Panc1 (cell line): ENCODE measurements at regions not wholly inside any gene's neighbourhood (a gene's known extent, or its start where the extent isn't known, plus 50 kb on each side); places are given as distances from the start of the nearest gene placed in this dataset.

Experiments
- POLR2AphosphoS5 ChIP-seq: IDR thresholded peaks from 2 replicates; pipeline ENCODE4 v1.6.1; 2012; ENCODE audit warnings: mild to moderate bottlenecking, low read depth, low read length, moderate library complexity
- SIN3A ChIP-seq: IDR thresholded peaks from 2 replicates; pipeline ENCODE4 v1.6.1; 2012; ENCODE audit warnings: low read depth, mild to moderate bottlenecking, low read length, moderate library complexity, borderline replicate concordance; ENCODE audit not compliant: insufficient read depth
- TCF7L2 ChIP-seq: IDR thresholded peaks from 2 replicates; pipeline ENCODE4 v1.6.1; 2011; ENCODE audit warnings: mild to moderate bottlenecking, low read depth, low read length, inconsistent platforms
- TF ChIP-seq, protein P1 (sequence below): fragments of 450-650 bp; IDR thresholded peaks from 2 replicates; pipeline ENCODE4 v1.5.1; 2017; ENCODE audit warnings: mild to moderate bottlenecking
- TF ChIP-seq, protein P2 (sequence below), 2 experiments: IDR thresholded peaks; 2 replicates each; pipeline ENCODE4 v1.6.1; 2011 to 2012; ENCODE audit warnings: low read depth in 2 of 2, control low read depth in 1 of 2, low read length in 1 of 2, mild to moderate bottlenecking in 1 of 2, moderate library complexity in 1 of 2; ENCODE audit not compliant: insufficient read depth in 1 of 2

DNA sequence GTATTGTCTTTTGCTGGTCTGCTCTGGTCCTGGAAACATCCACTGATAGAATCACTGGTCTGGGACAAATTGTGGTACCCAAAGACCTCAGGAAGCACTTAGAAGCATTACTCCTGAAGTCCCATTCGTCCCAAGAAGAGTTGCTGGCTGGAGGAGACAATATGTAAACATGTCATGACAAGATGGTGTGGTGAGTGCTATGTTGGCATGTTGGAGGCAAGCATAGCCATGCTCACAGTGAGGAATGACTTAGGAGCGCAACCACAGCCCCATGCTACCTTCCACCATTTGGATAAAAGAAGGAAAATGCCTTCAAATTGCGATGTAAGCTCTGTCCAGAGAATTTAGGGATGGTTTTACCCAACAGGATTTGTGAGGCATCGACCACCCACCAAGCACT is 115.8 kb upstream of the STC2 start:
- TF ChIP-seq, protein P1, sequence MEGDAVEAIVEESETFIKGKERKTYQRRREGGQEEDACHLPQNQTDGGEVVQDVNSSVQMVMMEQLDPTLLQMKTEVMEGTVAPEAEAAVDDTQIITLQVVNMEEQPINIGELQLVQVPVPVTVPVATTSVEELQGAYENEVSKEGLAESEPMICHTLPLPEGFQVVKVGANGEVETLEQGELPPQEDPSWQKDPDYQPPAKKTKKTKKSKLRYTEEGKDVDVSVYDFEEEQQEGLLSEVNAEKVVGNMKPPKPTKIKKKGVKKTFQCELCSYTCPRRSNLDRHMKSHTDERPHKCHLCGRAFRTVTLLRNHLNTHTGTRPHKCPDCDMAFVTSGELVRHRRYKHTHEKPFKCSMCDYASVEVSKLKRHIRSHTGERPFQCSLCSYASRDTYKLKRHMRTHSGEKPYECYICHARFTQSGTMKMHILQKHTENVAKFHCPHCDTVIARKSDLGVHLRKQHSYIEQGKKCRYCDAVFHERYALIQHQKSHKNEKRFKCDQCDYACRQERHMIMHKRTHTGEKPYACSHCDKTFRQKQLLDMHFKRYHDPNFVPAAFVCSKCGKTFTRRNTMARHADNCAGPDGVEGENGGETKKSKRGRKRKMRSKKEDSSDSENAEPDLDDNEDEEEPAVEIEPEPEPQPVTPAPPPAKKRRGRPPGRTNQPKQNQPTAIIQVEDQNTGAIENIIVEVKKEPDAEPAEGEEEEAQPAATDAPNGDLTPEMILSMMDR: no peak
- TF ChIP-seq SIN3A: no peak
- no peak for TF ChIP-seq POLR2AphosphoS5
- TF ChIP-seq, protein P2, sequence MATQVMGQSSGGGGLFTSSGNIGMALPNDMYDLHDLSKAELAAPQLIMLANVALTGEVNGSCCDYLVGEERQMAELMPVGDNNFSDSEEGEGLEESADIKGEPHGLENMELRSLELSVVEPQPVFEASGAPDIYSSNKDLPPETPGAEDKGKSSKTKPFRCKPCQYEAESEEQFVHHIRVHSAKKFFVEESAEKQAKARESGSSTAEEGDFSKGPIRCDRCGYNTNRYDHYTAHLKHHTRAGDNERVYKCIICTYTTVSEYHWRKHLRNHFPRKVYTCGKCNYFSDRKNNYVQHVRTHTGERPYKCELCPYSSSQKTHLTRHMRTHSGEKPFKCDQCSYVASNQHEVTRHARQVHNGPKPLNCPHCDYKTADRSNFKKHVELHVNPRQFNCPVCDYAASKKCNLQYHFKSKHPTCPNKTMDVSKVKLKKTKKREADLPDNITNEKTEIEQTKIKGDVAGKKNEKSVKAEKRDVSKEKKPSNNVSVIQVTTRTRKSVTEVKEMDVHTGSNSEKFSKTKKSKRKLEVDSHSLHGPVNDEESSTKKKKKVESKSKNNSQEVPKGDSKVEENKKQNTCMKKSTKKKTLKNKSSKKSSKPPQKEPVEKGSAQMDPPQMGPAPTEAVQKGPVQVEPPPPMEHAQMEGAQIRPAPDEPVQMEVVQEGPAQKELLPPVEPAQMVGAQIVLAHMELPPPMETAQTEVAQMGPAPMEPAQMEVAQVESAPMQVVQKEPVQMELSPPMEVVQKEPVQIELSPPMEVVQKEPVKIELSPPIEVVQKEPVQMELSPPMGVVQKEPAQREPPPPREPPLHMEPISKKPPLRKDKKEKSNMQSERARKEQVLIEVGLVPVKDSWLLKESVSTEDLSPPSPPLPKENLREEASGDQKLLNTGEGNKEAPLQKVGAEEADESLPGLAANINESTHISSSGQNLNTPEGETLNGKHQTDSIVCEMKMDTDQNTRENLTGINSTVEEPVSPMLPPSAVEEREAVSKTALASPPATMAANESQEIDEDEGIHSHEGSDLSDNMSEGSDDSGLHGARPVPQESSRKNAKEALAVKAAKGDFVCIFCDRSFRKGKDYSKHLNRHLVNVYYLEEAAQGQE (IDR thresholded peaks at IDR 0.05; ENCODE audit: insufficient read depth in 1 of 2, low read depth in 2 of 2, low read length in 1 of 2): no peak
- TF ChIP-seq TCF7L2: no peak
